Right ventricle myocardium superior (tissue), 1 donor: ENCODE measurements at regions not wholly inside any gene's neighbourhood (a gene's known extent, or its start where the extent isn't known, plus 50 kb on each side); places are given as distances from the start of the nearest gene placed in this dataset.
A peak's percentile ranks its signal among the peaks of the same experiment; 100 is the strongest.
"Not testable (repeated sequence)": the region's sequence is repeated elsewhere in the genome, so short reads cannot be mapped to it uniquely, and the experiment has no call there.

ENCODE experiments used
- ATAC-seq: fragments of 200-7000 bp; cut with Tn5 transposase; one replicate; pipeline ENCODE4 v1.9.1; 2020; ENCODE audit warnings: mild to moderate bottlenecking; ENCODE audit not compliant: poor library complexity
- DNase-seq: peaks from one replicate; pipeline ENCODE4 v3.0.0-alpha.2; 2020
- intact Hi-C: fragments of 100-400 bp; cut with DNase I; formaldehyde crosslinking; loops from one replicate; pipeline ENCODE4 v1.11.2; 2022
- donor health status: DM: no; HTN: yes; CAD: no; lungs with severe emphysema.

GRCh38 chrX:45818913-45819312 is 618.2 kb upstream of the DIPK2B start:
- intact Hi-C loops: no loop called here
- ATAC-seq (no peak), DNase-seq (no peak)

- DNase-seq: no peak
- ATAC-seq: no peak
- intact Hi-C loops: no loop called here
Observed at GRCh38 chrX:45815441-45815840, 614.8 kb upstream of the DIPK2B start.

- ATAC-seq: no peak
- intact Hi-C loops: no loop called here
- DNase-seq: no peak
Observed at GRCh38 chrX:45811326-45811725, 610.6 kb upstream of the DIPK2B start.

GRCh38 chrX:45807572-45808425 is 607.1 kb upstream of the DIPK2B start:
- intact Hi-C loops: no loop called here
- no peak for ATAC-seq

DNA sequence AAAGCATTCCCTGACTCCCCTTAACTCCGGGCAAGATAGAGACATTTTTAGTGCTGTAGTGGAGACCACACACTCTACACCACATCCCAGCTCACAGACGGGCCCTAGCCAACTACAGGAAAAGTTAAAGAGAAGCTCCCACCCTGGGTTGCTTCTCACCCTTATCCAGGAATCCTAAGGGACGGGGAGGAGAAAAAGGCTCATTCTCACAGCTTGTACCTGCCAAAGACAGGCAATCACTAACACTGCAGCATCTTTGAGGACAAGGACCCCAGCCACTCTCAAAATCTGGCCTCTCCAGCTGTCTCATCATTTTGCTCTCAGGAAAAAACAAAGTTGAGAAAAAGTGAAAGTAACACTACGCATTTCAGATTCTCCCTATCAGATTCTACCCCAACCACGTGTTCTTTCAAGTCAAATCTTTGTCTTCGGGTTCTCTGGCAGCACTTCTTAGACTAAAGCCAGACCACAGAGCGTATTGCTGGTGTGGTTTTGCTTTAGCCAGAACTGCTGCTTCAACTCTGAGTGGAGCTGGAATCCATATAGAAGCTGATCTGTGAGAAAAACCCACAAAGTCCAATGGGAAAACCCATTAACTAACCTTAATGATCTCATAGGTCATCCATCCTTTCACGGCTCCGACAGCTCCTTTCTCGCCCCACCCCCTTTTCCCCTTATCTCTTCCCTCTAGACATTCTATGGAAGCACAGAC is 605.9 kb upstream of the DIPK2B start:
- DNase-seq (no peak), ATAC-seq (no peak)
- intact Hi-C loops: no loop called here

More at GRCh38 chrX:45807572-45808425, 607.1 kb upstream of the DIPK2B start:
- no peak for DNase-seq

- intact Hi-C loops: no loop called here
- ATAC-seq (no peak), DNase-seq (no peak)
Observed at GRCh38 chrX:45804276-45804675, 603.6 kb upstream of the DIPK2B start.

GRCh38 chrX:45803383-45803921 is 602.8 kb upstream of the DIPK2B start:
- no peak for DNase-seq
- ATAC-seq: no peak
- intact Hi-C loops: no loop called here

DNA sequence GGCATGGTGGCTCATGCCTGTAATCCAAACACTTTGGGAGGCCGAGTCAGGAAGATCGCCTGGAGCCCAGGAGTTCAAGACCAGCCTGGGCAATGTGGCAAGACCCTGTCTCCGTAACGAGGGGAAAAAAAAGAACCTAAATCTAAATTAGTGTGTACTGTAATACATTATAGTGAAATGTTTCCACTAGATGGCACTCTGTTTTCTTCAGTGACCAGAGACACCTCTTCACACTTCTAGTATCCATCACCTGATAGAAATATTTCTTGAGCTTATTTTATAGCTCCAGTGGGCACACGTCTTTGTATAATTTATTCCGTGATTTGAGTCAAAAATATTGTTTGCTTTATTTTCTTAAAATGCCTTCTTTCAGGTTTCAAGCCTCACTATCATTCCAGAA is 600.9 kb upstream of the DIPK2B start:
- DNase-seq (no peak), ATAC-seq (no peak)
- intact Hi-C loops: no loop called here

DNA sequence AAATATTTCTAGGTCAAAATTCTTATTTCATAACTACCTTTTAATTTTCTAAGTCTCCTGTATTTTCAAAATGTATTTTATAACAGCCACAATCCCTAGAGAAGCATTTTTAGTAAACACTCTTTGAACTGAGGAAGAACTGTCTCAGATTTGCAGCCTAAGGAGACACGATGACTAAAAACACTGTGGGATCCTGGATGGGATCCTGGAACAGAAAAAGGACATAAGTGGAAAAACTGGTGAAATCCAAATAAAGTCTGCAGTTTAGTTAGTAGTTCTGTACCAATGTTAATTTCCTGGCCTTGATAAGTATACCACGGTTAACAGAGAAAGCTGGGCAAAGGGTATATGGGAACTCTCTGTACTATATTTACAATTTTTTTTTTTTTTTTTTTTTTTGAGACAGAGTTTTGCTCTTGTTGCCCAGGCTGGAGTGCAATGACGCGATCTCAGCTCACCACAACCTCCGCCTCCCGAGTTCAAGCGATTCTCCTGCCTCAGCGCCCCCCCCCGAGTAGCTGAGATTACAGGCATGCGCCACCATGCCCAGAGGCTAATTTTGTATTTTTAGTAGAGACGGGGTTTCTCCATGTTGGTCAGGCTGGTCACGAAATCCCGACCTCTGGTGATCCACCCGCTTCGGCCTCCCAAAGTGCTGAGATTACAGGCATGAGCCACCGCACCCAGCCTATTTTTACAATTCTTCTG is 600.2 kb upstream of the DIPK2B start:
- DNase-seq, ATAC-seq, intact Hi-C loops: not testable (repeated sequence)

- intact Hi-C loops: no loop called here
- DNase-seq: no peak
- ATAC-seq: no peak
Observed at GRCh38 chrX:45799576-45799975, 598.9 kb upstream of the DIPK2B start.

GRCh38 chrX:45795546-45795945 is 594.9 kb upstream of the DIPK2B start:
- no peak for ATAC-seq
- intact Hi-C loops: no loop called here
- DNase-seq: no peak

- ATAC-seq (no peak), DNase-seq (no peak)
- intact Hi-C loops: no loop called here
Observed at GRCh38 chrX:45794995-45795337, 594.3 kb upstream of the DIPK2B start.

- intact Hi-C loops: no loop called here
- DNase-seq (no peak), ATAC-seq (no peak)
Observed at GRCh38 chrX:45794323-45794994, 593.8 kb upstream of the DIPK2B start.

DNA sequence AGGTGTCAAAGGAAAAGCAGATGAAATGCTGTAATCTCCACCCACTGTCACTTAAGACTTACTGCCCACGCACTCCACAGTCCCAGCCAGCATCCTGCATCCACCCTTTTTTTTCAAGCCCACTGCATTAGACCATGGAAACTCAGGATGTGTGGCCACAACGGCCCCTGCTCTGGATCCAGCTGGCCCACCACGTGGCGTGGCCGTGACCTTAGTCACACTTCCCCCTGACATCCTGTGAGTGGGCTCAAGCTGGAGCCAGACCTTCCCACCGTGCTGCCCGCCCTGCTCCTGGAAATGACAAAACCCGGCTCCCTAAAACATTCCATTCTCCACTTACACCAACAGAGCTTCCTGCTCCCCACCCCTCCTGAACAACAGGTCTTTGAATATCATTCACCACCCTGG is 588.3 kb upstream of the DIPK2B start:
- DNase-seq (peak; percentile 58), ATAC-seq (peak; percentile 39)
- intact Hi-C loops: no loop called here

DNA sequence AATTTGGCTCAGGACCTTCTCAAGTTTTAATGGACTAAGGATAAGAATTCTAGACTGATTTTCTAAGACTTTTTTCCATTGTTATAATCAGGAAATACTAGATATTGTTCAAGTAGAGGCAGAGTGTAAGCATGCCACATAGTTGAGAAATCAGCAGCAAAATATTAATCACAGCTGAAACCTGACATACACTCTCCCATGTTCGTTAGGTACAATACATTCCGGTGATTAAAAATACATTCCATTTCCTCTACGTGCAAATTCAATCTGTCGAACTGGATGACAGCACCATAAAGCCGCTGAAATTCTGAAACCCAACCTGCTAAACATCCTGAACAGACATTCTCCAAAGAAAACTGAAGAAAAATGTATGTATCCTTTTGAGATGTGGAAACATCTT is 587.6 kb upstream of the DIPK2B start:
- DNase-seq (no peak), ATAC-seq (no peak)
- intact Hi-C loops: no loop called here

DNA sequence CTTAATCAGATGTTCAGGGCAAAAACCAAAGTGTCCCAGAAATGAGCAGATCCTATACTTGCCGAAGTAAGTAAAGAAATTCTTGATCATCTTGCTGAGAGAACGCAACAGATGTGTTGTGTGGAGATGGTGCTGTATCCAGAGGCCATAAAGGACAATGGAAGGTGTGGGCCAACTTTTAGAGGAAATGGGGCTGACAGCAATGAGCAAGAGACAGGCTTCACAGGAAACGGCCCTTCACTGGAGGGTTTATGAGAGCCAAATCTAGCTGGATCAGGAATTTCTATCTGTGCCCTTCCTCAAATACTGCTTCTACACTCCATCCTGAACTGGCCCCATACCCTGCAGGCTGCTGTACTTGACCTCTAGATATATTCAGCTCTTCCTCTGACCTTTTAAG is 583.9 kb upstream of the DIPK2B start:
- DNase-seq (no peak), ATAC-seq (no peak)
- intact Hi-C loops: no loop called here

GRCh38 chrX:45783002-45783401 is 582.3 kb upstream of the DIPK2B start:
- ATAC-seq: no peak
- no peak for DNase-seq
- intact Hi-C loops: no loop called here

GRCh38 chrX:45781901-45782553 is 581.4 kb upstream of the DIPK2B start:
- intact Hi-C loops: no loop called here
- no peak for ATAC-seq
- DNase-seq: no peak
